ENCODE measurements at regions not wholly inside any gene's neighbourhood (a gene's known extent, or its start where the extent isn't known, plus 50 kb on each side); places are given as distances from the start of the nearest gene placed in this dataset.

DNA sequence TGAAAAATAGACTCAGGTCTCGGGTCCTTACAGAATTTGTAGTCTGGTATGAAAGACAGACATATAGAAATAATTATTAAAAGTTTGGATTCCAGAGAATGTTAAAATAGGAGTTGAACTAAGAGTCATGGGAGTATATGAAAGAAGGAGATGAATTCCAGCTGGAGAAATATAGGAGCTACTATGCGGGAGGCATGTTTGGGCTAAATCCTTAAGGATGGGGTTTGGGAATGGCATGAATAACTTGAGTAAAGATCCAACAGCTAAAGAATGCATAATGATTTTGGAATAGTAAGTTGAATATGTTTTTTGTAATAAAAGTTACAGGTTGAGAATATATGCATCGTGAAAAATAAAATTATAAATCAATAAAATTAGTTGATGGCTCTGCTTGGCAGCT is 129.4 kb upstream of the SLC5A12 start:
- no peaks in the 10 kb centered on the region for H3K9me1 ChIP-seq (replicated peaks; ENCODE audit: control insufficient read depth, extremely low read depth, insufficient read depth, low read length)
- no peaks in the 10 kb centered on the region for H3K36me3 ChIP-seq (ENCODE audit: control insufficient read depth in 2 of 2, extremely low read depth in 1 of 2, insufficient read depth in 2 of 2, low read length in 2 of 2)
- dilution Hi-C loops (cut with MboI; ENCODE audit: extremely low pct_ligation_motif_present, low sequenced_read_pairs) (no loop called here), intact Hi-C loops (cut with micrococcal nuclease) (no loop called here)
- H3K4me2 ChIP-seq (ENCODE audit: insufficient read depth, low read length), result no peak overlapping the region
- H4K20me1 ChIP-seq (replicated peaks; ENCODE audit: control insufficient read depth, extremely low read depth, insufficient read depth, low read length), result no peaks in the 10 kb centered on the region
- ChIA-PET POLR2A (no interaction called here), CTCF (no interaction called here)
- no TSS peak for BruUV-seq (replicated peaks)
- H3K4me3 ChIP-seq (replicated peaks in 1 of 3; ENCODE audit: insufficient read depth in 1 of 3, low read depth in 1 of 3, low read length in 3 of 3), result no peak overlapping the region
- no peak overlapping the region for H2AFZ ChIP-seq (ENCODE audit: low read depth, low read length)
- DNase-seq (ENCODE audit: low read depth, low spot score), result no peak
- H3K9me3 ChIP-seq (replicated peaks; ENCODE audit: control insufficient read depth, insufficient read depth, low read length), result no peaks in the 10 kb centered on the region
- H3K9ac ChIP-seq (replicated peaks; ENCODE audit: extremely low read depth, insufficient read depth, low read length), result no peak overlapping the region
- H3K27ac ChIP-seq (ENCODE audit: insufficient read depth, low read depth, low read length), result no peak overlapping the region
- TF ChIP-seq POLR2A (IDR thresholded peaks at IDR 0.05; ENCODE audit: low read depth, low read length) (no peak), JUN (IDR thresholded peaks at IDR 0.05; ENCODE audit: borderline replicate concordance, insufficient read depth, insufficient read length, low read depth) (no peak), EZH2 (IDR thresholded peaks at IDR 0.05; ENCODE audit: borderline replicate concordance, low read depth, low read length, severe bottlenecking) (no peak), GATA2 (IDR thresholded peaks at IDR 0.05; ENCODE audit: insufficient read depth, insufficient read length, low read depth, low read length) (no peak), CTCF (IDR thresholded peaks at IDR 0.05; ENCODE audit: extremely low read depth in 1 of 2, insufficient read depth in 1 of 2, low read depth in 1 of 2, low read length in 2 of 2) (no peak), FOS (IDR thresholded peaks at IDR 0.05; ENCODE audit: borderline replicate concordance, insufficient read depth, low read length) (no peak), MAX (IDR thresholded peaks at IDR 0.05; ENCODE audit: insufficient read depth, insufficient read length) (no peak), MYC (IDR thresholded peaks at IDR 0.05; ENCODE audit: low read depth, low read length) (no peak), POLR2AphosphoS5 (IDR thresholded peaks at IDR 0.05; ENCODE audit: insufficient read depth, low read depth, low read length) (no peak)
- no peaks in the 10 kb centered on the region for H3K79me2 ChIP-seq (ENCODE audit: control insufficient read depth, insufficient read depth, low read length)
- FAIRE-seq, result no peak
- H3K4me1 ChIP-seq (ENCODE audit: control insufficient read depth, extremely low read depth, insufficient read depth, low read length), result no peaks in the 10 kb centered on the region
- no peaks in the 10 kb centered on the region for H3K27me3 ChIP-seq (ENCODE audit: control insufficient read depth in 2 of 2, insufficient read depth in 2 of 2, low read length in 2 of 2)

Measured in endothelial cell of umbilical vein (primary cell).